G401.6 (cell line): ENCODE measurements at regions not wholly inside any gene's neighbourhood (a gene's known extent, or its start where the extent isn't known, plus 50 kb on each side); places are given as distances from the start of the nearest gene placed in this dataset.

Source experiments
- FAIRE-seq: peaks from 2 replicates; lab custom pipeline; 2012; peaks lifted over from hg19 to GRCh38; lab: Jason Lieb, UNC

DNA sequence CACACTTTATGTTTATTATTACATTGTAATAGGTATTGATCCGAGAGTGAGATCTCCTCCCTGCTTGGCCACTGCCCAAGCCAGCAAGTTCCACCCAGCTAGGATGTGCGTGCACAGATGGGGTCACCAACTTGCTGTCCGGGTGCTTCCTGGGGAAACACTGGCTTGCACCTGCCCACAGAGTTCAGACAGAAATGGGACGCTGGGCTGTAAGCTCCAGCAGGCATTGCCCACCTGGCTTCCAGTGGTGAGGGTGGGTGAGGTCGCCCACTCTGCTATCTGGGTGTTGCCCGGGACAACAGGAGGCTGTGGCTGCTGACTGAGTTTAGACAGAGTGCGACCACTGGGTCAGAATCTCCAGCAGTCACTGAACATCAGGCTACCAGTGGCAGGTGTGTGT lies 289.8 kb upstream of the ANO3 start:
- no peak for FAIRE-seq

GRCh38 chr11:26043665-26044064 lies 288.3 kb upstream of the ANO3 start:
- no peak for FAIRE-seq

DNA sequence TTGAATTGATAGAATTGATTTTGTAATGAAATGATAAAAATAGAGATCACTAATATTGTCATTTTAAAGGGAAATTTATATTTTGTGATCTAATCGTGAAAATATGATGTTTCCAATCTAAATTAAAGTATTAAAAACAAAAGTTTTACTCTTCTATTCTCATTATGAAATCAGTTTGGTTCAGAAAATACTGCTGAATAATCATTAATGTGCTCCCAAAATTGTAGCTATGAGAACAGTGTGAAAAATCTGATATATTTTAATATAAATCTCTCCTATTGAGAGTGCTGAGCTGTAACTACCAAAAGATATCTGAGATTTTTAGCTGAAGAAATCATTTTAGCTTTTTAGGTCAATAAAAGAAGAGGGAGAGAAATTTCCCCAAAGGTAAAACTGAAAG lies 287.5 kb upstream of the ANO3 start:
- peak; percentile 27 for FAIRE-seq

DNA sequence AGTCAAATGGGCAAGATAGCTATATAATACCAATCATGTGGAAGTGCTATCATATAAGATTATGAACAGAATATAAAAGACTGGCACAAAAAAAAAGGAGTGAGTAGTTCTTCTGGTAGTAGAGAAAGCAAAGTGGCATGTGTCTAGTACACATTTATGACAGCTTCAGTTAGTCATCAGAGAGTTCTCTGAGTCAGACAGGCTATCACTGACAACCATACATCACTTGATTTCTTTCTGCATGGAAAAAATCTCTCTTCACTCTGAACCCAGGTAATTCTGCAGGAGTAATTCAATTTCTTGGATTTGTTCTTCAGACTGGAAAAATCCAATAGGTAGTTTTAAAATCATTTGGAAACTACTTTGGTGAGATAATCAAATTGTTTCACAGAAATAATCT lies 286.8 kb upstream of the ANO3 start:
- no peak for FAIRE-seq

- FAIRE-seq, result no peak
Observed at GRCh38 chr11:26048271-26048670, 283.7 kb upstream of the ANO3 start.

DNA sequence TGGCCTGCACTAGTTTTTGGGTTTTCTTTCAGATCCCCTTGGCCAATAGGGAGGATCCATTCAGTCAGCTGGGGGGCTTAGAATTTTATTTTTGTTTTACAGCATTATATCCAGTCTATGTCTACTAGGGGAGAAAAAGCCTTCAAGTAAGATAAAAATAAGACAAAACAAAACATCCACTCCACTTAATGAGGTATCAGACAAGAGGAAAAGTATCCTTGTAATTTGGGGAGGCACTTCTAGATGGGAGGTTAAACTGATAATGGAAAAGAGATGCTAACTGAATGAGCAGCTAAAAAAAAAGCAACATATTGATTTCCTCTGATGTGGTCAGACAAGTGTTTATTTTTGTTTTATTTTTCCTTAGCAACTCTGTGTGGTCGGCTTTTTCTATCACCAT lies 278.0 kb upstream of the ANO3 start:
- no peak for FAIRE-seq

GRCh38 chr11:26062660-26063059 lies 269.3 kb upstream of the ANO3 start:
- no peak for FAIRE-seq

DNA sequence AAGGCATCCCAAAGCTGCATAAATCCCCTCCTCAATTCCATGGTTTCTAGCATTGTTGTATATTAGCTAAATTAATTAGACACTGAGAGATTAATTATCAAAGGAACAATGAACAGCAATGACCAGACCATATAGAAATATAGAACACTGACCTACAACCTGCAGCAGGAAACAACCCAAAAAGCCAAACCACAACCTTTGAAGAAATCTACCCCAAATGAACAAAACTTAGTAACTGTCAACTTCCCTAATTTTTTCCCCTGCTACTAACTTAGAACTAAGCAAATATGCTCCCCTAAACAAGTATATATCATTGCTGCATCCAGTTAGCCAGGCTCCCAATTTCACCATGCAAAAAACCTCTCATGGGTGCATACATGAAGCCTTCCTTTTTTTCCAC lies 268.0 kb upstream of the ANO3 start:
- no peak for FAIRE-seq

DNA sequence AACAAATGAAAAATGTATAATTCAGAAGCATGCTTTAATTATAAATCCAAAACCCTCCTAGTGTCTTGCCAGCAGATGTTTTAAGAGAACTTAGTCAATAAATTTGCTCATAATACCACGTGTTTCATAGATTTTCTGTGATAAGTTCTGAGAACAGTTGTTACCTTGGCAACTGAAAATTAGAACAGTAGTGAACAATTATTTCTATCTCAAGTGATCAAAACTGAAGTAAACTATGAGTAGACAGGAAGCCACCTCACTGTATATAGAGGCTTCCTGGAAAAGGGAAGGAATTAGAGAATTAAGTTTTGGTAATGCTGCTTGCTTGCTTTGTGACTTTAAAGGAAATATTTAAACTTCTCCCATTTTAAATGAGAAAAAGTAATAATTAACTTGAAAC lies 266.0 kb upstream of the ANO3 start:
- FAIRE-seq, result no peak

DNA sequence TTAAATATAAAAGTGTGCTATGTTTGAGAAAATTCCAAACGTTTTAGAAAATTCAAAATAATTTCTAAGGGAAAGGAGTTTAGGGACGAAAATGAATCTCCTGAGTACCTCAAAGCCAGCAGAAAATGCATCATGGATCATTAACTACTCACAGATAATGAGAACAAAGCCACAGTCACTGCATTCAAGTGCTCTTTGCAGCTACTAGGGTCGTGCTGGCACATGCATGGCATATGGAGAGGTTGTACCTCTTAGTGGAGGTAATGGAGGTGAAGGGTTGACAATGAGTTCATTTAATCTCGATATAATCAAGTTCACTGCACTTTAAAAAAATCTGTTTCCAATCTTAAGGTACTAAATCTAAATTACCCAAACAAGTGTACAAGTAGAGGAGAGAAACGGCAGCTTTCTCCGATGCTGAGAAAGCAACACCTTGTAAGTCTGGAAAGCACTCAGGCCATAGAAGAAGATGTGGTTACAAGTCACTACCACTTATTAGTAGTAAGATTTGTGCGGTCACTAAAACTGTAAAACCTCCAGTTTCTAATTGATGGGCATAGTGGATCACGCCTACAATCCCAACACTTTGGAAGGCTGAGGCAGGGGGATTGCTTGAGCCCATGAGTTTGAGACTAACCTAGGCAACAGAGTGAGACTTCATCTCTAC lies 261.1 kb upstream of the ANO3 start:
- FAIRE-seq, result no peak

DNA sequence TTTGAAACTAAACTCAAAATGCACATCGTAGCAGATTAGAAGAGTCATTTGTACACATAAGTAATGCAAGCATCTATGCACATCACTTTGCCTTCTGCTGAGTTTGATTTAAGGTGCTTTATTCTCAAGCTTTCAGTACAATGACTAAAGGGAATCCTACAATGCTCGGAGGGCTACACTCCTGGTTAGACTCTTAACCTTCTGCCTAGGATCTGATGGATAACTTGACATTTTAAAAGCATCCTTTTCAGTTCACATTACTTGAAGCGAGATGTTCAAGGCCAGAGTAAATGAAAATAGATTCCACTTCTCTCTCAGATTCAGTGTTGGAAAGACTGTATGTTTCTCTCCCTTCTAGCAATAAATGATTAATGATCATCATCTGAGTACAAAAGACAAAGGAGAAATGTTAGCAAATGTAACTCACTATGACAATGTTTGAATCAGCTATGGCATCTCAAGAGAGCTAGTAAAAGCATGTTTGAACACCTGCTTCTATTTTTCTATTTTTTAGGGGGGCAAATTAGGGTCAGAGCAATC lies 259.2 kb upstream of the ANO3 start:
- FAIRE-seq, result no peak

DNA sequence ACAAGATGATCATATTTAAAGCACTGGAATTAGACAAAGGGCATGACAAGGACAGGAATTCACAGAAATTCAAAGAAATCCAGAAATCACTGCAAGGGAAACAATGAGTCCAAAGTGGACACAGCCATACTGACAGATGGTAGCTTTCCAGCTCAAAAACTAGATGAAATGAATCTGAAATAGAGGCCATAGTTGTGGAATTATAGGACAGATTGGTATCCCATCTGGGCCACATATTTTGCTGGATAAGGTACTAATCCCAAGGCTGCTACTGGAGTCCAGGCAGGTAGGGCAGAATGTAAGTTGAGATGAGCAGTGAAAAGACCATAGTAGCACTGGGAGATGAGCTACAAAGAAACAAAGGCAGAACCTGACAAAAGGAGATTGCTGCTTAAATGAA lies 258.3 kb upstream of the ANO3 start:
- FAIRE-seq, result no peak

DNA sequence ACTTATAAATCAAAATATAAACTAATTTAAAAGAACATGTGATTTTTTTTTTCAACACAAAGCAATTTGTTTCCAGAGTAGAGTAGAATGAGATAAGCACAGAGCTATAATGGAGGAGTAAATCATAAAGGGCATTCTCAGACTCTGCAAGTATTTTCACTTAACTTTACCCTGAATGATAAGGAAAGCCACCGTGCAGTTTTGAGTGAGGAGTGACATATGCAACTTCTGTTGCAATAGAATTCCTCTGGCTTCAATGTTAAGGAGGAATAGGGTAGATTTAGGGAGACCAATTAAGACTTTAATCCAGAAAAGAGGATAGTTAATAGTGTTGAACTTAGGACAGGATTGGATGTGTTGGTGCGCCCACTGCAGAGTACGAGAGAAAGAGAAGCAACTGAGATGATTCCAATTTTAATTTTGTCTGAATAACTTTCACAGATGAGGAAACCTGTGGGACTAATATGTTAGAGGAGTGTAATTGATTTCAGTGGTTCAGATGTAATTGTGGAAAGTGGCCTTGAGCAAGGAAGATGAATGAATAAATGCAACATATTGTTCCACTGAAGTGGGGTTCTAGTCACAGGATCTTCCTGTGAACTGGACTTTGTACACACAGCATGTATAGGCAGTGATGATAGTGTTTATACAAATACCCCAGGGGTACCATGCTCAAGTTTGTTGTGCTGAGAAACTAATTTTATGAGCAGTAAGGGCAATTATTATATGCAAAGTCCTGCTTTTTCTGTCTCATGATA lies 255.5 kb upstream of the ANO3 start:
- no peak for FAIRE-seq

- FAIRE-seq, result no peak
Observed at GRCh38 chr11:26078231-26078821, 253.6 kb upstream of the ANO3 start.

DNA sequence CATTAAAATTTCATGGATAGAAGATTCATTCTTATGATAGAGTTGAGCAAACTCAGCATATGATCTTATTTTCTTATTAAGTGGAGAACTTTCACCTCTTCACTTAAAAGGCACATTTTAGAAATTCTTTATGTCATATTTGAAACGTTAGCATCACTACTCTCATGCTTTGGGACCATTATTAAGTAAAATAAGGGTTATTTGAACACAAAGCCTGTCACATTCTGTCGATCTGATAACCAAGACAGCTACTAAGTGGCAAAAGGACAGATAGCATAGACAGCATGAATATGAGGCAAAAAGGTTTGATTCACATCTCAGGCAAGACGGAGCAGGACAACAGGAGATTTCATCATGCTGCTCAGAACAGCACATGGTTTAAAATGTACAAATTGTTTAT lies 247.6 kb upstream of the ANO3 start:
- no peak for FAIRE-seq

GRCh38 chr11:26086028-26086427 lies 245.9 kb upstream of the ANO3 start:
- no peak for FAIRE-seq

GRCh38 chr11:26087120-26087935 lies 244.6 kb upstream of the ANO3 start:
- no peak for FAIRE-seq

DNA sequence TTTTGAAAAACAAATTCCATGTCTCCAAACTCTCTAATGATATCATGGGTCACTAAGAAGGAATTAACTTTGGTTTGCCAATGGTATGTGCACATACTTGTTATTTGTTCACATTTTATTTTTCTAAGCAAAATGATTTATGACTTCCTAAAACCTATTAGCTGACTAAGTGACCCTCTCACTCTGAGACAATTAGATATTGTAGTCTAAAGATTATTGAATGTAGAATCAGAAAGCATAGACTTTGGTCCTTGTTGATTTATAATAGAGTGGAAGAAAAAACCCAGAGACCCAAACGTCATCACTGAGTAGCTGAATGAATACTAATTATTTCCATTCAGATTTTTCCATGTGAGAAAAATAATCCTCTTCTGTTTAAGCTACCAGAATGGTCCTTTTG lies 243.5 kb upstream of the ANO3 start:
- FAIRE-seq, result no peak

GRCh38 chr11:26090651-26091050 lies 241.3 kb upstream of the ANO3 start:
- FAIRE-seq, result no peak

DNA sequence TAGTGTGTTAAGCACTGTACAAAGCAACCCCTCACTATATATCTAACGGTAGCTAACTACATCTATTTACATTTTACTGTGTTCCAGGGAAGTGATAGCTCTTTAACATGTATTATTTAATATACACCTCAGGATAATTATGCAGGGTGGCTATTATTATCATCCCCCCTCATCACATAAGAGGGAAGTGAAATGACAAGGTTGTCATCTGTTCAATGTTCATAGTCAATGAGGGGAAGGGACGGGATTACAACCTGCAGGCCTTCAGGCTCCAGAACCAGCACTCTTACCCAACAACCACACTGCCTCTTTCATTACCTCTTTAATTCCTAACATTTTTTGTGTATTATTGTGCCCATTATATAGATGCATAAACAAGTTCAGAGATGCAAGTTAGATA lies 238.7 kb upstream of the ANO3 start:
- FAIRE-seq, result no peak

DNA sequence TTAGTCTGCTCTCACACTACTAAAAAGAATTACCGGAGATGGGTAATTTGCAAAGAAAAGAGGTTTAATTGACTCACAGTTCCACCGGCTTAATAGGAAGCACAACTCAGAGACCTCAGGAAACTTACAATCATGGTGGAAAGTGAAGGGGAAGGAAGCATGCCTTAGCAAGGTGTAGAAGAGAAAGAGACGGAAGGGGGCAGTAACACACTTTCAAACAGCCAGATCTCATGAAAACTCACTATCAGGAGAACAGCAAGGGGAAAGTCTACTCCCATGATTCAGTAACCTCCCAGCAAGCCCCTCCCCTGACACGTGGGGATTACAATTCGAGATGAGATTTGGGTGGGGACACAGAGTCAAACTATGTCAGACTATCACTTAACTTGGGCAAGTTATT lies 236.6 kb upstream of the ANO3 start:
- no peak for FAIRE-seq

DNA sequence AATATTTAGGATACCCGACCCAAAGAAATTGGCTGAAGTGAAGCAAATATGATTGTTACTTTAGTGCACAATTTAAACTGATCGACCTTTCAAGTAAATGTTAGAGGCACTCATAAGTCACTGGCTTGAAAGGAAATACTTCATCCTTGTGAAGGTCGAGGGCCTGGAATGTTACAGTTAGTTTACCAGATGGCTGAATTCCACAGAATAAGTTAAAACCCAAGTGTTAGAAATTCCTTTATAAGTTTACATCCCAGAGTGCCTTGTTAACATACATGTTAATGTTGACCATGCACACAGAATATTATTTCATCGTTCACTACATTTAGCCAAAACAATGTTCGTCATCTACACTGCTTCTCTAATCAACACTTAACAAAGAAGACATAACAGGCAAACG lies 235.5 kb upstream of the ANO3 start:
- no peak for FAIRE-seq

DNA sequence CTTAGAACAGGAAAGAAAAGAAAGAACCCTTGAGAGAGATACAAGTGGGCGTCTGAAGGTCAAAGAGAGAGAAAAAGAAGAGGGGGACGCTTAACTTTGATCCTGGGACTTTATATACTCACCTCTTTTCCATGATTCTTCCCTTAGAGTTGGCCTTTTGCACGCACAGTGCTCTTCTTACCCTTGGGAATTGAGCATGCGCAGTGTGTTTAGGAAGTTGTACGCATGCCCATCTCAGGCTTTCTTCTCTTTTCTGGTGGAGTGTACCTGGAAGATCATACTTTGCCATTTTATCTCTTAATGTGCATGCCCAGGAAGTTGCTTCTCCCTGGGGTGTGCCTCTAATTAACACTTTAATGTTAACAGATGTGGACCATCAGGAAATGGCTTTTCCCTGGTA lies 229.6 kb upstream of the ANO3 start:
- FAIRE-seq, result no peak
